KMS-11 (cell line): ENCODE measurements at regions not wholly inside any gene's neighbourhood (a gene's known extent, or its start where the extent isn't known, plus 50 kb on each side); places are given as distances from the start of the nearest gene placed in this dataset.

Experiments used
- H2AFZ ChIP-seq: fragments of 200-600 bp; sonication (generic); 2 replicates; pipeline ENCODE4 v1.6.1; 2016; ENCODE audit warnings: antibody characterized with exemption, mixed run types, low read depth
- H3K27ac ChIP-seq: fragments of 200-600 bp; sonication (generic); 2 replicates; pipeline ENCODE4 v1.6.1; 2016; ENCODE audit warnings: mild to moderate bottlenecking, mixed run types
- H3K27me3 ChIP-seq: fragments of 200-600 bp; sonication (generic); 2 replicates; pipeline ENCODE4 v1.6.1; 2017; ENCODE audit warnings: mild to moderate bottlenecking, low read depth, mixed run types, moderate library complexity; ENCODE audit not compliant: insufficient read depth
- H3K36me3 ChIP-seq: fragments of 200-600 bp; sonication (generic); 2 replicates; pipeline ENCODE4 v1.6.1; 2017; ENCODE audit warnings: mild to moderate bottlenecking, mixed run types; ENCODE audit not compliant: insufficient read depth
- H3K4me1 ChIP-seq: fragments of 200-600 bp; sonication (generic); 2 replicates; pipeline ENCODE4 v1.6.1; 2016; ENCODE audit warnings: mild to moderate bottlenecking, low read depth, mixed run types; ENCODE audit not compliant: poor library complexity, severe bottlenecking
- H3K4me2 ChIP-seq: fragments of 200-600 bp; sonication (generic); 2 replicates; pipeline ENCODE4 v1.7.0; 2016; ENCODE audit warnings: mild to moderate bottlenecking, mixed run types
- H3K4me3 ChIP-seq: fragments of 200-600 bp; sonication (generic); IDR thresholded peaks from 2 replicates; pipeline ENCODE4 v1.6.1; 2017; ENCODE audit warnings: low read depth, low read length, mixed read lengths; ENCODE audit not compliant: insufficient read depth
- H3K79me2 ChIP-seq: fragments of 200-600 bp; sonication (generic); 2 replicates; pipeline ENCODE4 v1.6.1; 2016; ENCODE audit warnings: low read depth, mixed run types; ENCODE audit not compliant: insufficient read depth
- H3K9ac ChIP-seq: fragments of 200-600 bp; sonication (generic); 2 replicates; pipeline ENCODE4 v1.6.1; 2016; ENCODE audit warnings: mild to moderate bottlenecking, mixed run types
- H4K20me1 ChIP-seq: fragments of 200-600 bp; sonication (generic); 2 replicates; pipeline ENCODE4 v1.6.1; 2016; ENCODE audit warnings: mild to moderate bottlenecking, mixed run types; ENCODE audit not compliant: insufficient read depth
- CTCF ChIP-seq: fragments of 200-600 bp; sonication (generic); conservative IDR thresholded peaks from 2 replicates; pipeline ENCODE4 v1.6.1; 2017; ENCODE audit warnings: low read depth, mild to moderate bottlenecking, antibody characterized with exemption, low read length, moderate library complexity, mixed read lengths

GRCh38 chr2:23293063-23293462 lies 91.9 kb upstream of the KLHL29 start:
- Histone ChIP-seq H3K36me3 (no peaks in the 10 kb centered on the region), H3K9ac (no peak overlapping the region), H2AFZ (no peak overlapping the region), H3K4me2 (no peak overlapping the region), H3K27ac (no peak overlapping the region), H3K4me1 (no peaks in the 10 kb centered on the region), H4K20me1 (no peaks in the 10 kb centered on the region), H3K4me3 (no peak overlapping the region), H3K27me3 (no peaks in the 10 kb centered on the region), H3K79me2 (no peaks in the 10 kb centered on the region)
- TF ChIP-seq CTCF = no peak

GRCh38 chr2:23293731-23294130 lies 91.2 kb upstream of the KLHL29 start:
- Histone ChIP-seq H3K4me3 (no peak overlapping the region), H2AFZ (no peak overlapping the region), H3K9ac (no peak overlapping the region), H3K79me2 (no peaks in the 10 kb centered on the region), H3K27ac (no peak overlapping the region), H4K20me1 (no peaks in the 10 kb centered on the region), H3K27me3 (no peaks in the 10 kb centered on the region), H3K36me3 (no peaks in the 10 kb centered on the region), H3K4me1 (no peaks in the 10 kb centered on the region), H3K4me2 (no peak overlapping the region)
- TF ChIP-seq CTCF = no peak

- Histone ChIP-seq H4K20me1 (no peaks in the 10 kb centered on the region), H3K27ac (no peak overlapping the region), H3K4me2 (no peak overlapping the region), H3K79me2 (no peaks in the 10 kb centered on the region), H3K4me1 (no peaks in the 10 kb centered on the region), H3K9ac (no peak overlapping the region), H3K36me3 (no peaks in the 10 kb centered on the region), H3K27me3 (no peaks in the 10 kb centered on the region), H2AFZ (no peak overlapping the region), H3K4me3 (no peak overlapping the region)
- TF ChIP-seq CTCF = no peak
Measured at GRCh38 chr2:23294238-23294637, 90.7 kb upstream of the KLHL29 start.

- Histone ChIP-seq H3K27me3 (no peaks in the 10 kb centered on the region), H3K4me1 (no peaks in the 10 kb centered on the region), H3K27ac (no peak overlapping the region), H3K36me3 (no peaks in the 10 kb centered on the region), H3K4me3 (no peak overlapping the region), H3K79me2 (no peaks in the 10 kb centered on the region), H3K4me2 (no peak overlapping the region), H4K20me1 (no peaks in the 10 kb centered on the region), H3K9ac (no peak overlapping the region), H2AFZ (no peak overlapping the region)
- TF ChIP-seq CTCF = no peak
Measured at GRCh38 chr2:23296691-23297090, 88.3 kb upstream of the KLHL29 start.

GRCh38 chr2:23297112-23297511 lies 87.9 kb upstream of the KLHL29 start:
- Histone ChIP-seq H3K79me2 (no peaks in the 10 kb centered on the region), H3K4me1 (no peaks in the 10 kb centered on the region), H3K27ac (no peak overlapping the region), H3K36me3 (no peaks in the 10 kb centered on the region), H4K20me1 (no peaks in the 10 kb centered on the region), H2AFZ (no peak overlapping the region), H3K4me3 (no peak overlapping the region), H3K27me3 (no peaks in the 10 kb centered on the region), H3K9ac (no peak overlapping the region), H3K4me2 (no peak overlapping the region)
- TF ChIP-seq CTCF = no peak
